HEK293 (cell line): ENCODE measurements at regions not wholly inside any gene's neighbourhood (a gene's known extent, or its start where the extent isn't known, plus 50 kb on each side); places are given as distances from the start of the nearest gene placed in this dataset.

Source experiments
- CTCF ChIA-PET: fragments of 350-600 bp; formaldehyde crosslinking; extraction: SDS; loops from one replicate; lab custom pipeline; 2021; ENCODE audit warnings: antibody characterized with exemption; lab: Yijun Ruan, JAX
- POLR2A ChIA-PET: fragments of 300-600 bp; formaldehyde crosslinking; extraction: SDS; loops from one replicate; lab custom pipeline; 2020; ENCODE audit warnings: antibody characterized with exemption, inconsistent platforms; lab: Yijun Ruan, JAX
- H3K27ac ChIP-seq: fragments of 200-500 bp; sonication (Bioruptor generic); 2 replicates; pipeline ENCODE4 v1.5.1; 2014; ENCODE audit warnings: low read depth, low read length, control low read depth, inconsistent platforms; ENCODE audit errors: extremely low read depth
- H3K36me3 ChIP-seq, 2 experiments: fragments of 200-500 bp in 1 of 2; sonication (Bioruptor generic) in 1 of 2; 1 replicate in 1 of 2; 2 replicates in 1 of 2; pipeline ENCODE4 v1.5.1; 2014 to 2017; ENCODE audit warnings: inconsistent platforms in 2 of 2, low read length in 2 of 2; ENCODE audit not compliant: control insufficient read depth in 2 of 2, insufficient read depth in 1 of 2
- H3K4me1 ChIP-seq: fragments of 200-500 bp; sonication (Bioruptor generic); 2 replicates; pipeline ENCODE4 v1.5.1; 2014; ENCODE audit warnings: mild to moderate bottlenecking, low read length, inconsistent platforms; ENCODE audit not compliant: control insufficient read depth, insufficient read depth
- H3K4me3 ChIP-seq: 2 replicates; pipeline ENCODE4 v1.5.1; 2011; ENCODE audit warnings: low read depth, mild to moderate bottlenecking, control low read depth, low read length, moderate library complexity
- H3K9me3 ChIP-seq: fragments of 200-500 bp; sonication (Bioruptor generic); 2 replicates; pipeline ENCODE4 v1.5.1; 2014; ENCODE audit warnings: low read depth, low read length, inconsistent platforms; ENCODE audit not compliant: control insufficient read depth, insufficient read depth
- KLF7 ChIP-seq: fragments of 450-650 bp; formaldehyde crosslinking; IDR thresholded peaks from 2 replicates; pipeline ENCODE4 v1.5.1; 2016; ENCODE audit warnings: missing biosample characterization, missing genetic modification characterization, borderline replicate concordance
- PRDM10 ChIP-seq: fragments of 450-650 bp; formaldehyde crosslinking; IDR thresholded peaks from 2 replicates; pipeline ENCODE4 v1.5.1; 2016; ENCODE audit warnings: missing biosample characterization, missing genetic modification characterization
- TSHZ1 ChIP-seq: fragments of 450-650 bp; formaldehyde crosslinking; IDR thresholded peaks from 2 replicates; pipeline ENCODE4 v1.5.1; 2016; ENCODE audit warnings: missing biosample characterization, missing genetic modification characterization, borderline replicate concordance
- ZBTB7A ChIP-seq: fragments of 450-650 bp; formaldehyde crosslinking; IDR thresholded peaks from 2 replicates; pipeline ENCODE4 v1.5.1; 2016; ENCODE audit warnings: low read depth, missing biosample characterization, missing genetic modification characterization
- ZFP69B ChIP-seq: fragments of 450-650 bp; formaldehyde crosslinking; IDR thresholded peaks from 2 replicates; pipeline ENCODE4 v1.5.1; 2016; ENCODE audit warnings: missing biosample characterization, missing genetic modification characterization
- ZNF148 ChIP-seq: fragments of 450-650 bp; formaldehyde crosslinking; IDR thresholded peaks from 2 replicates; pipeline ENCODE4 v1.5.0; 2017; ENCODE audit warnings: missing biosample characterization, missing genetic modification characterization, borderline replicate concordance
- ZNF514 ChIP-seq: fragments of 450-650 bp; formaldehyde crosslinking; IDR thresholded peaks from 2 replicates; pipeline ENCODE4 v1.5.1; 2016; ENCODE audit warnings: missing biosample characterization, missing genetic modification characterization
- ZNF518A ChIP-seq: fragments of 450-650 bp; formaldehyde crosslinking; conservative IDR thresholded peaks from 2 replicates; pipeline ENCODE4 v1.5.1; 2016; ENCODE audit warnings: low read depth, missing biosample characterization, missing genetic modification characterization
- ZNF521 ChIP-seq: fragments of 450-650 bp; formaldehyde crosslinking; IDR thresholded peaks from 2 replicates; pipeline ENCODE4 v1.5.1; 2017; ENCODE audit warnings: missing biosample characterization, mild to moderate bottlenecking, missing genetic modification characterization
- ZNF585B ChIP-seq: fragments of 450-650 bp; formaldehyde crosslinking; IDR thresholded peaks from 2 replicates; pipeline ENCODE4 v1.5.1; 2016; ENCODE audit warnings: missing biosample characterization, missing genetic modification characterization
- ZNF654 ChIP-seq: fragments of 450-650 bp; formaldehyde crosslinking; IDR thresholded peaks from 2 replicates; pipeline ENCODE4 v1.5.1; 2016; ENCODE audit warnings: low read depth, missing biosample characterization, missing genetic modification characterization
- TF ChIP-seq, protein P1 (sequence below): fragments of 450-650 bp; formaldehyde crosslinking; IDR thresholded peaks from 2 replicates; pipeline ENCODE4 v1.5.1; 2016; ENCODE audit warnings: missing biosample characterization, missing genetic modification characterization
- TF ChIP-seq, protein P2 (sequence below): fragments of 450-650 bp; formaldehyde crosslinking; IDR thresholded peaks from 2 replicates; pipeline ENCODE4 v1.5.1; 2016; ENCODE audit warnings: missing biosample characterization, missing genetic modification characterization

- CTCF ChIA-PET = no interaction called here
- POLR2A ChIA-PET = no interaction called here
- H3K36me3 ChIP-seq = no peaks in the 10 kb centered on the region
- no peak for TF ChIP-seq ZNF514 (tag by site-specific recombination)
- TF ChIP-seq ZNF585B = no peak
- no peaks in the 10 kb centered on the region for H3K4me1 ChIP-seq
- no peak overlapping the region for H3K4me3 ChIP-seq
- H3K9me3 ChIP-seq = no peaks in the 10 kb centered on the region; the same call in 1 of the 2 replicates
- no peak overlapping the region for H3K27ac ChIP-seq
These were observed 88.3 kb upstream of the MBOAT2 start for GRCh38 chr2:9091811-9092210.

GRCh38 chr2:9089831-9090230, 86.3 kb upstream of the MBOAT2 start:
- ChIA-PET POLR2A (no interaction called here), CTCF (no interaction called here)
- Histone ChIP-seq H3K4me1 (no peaks in the 10 kb centered on the region), H3K36me3 (no peaks in the 10 kb centered on the region), H3K9me3 (no peaks in the 10 kb centered on the region; the same call in 1 of the 2 replicates), H3K27ac (no peak overlapping the region), H3K4me3 (no peak overlapping the region)
- TF ChIP-seq ZBTB7A (tag by site-specific recombination) = no peak
- TF ChIP-seq ZFP69B (tag by site-specific recombination) = no peak
- TF ChIP-seq, protein P1, sequence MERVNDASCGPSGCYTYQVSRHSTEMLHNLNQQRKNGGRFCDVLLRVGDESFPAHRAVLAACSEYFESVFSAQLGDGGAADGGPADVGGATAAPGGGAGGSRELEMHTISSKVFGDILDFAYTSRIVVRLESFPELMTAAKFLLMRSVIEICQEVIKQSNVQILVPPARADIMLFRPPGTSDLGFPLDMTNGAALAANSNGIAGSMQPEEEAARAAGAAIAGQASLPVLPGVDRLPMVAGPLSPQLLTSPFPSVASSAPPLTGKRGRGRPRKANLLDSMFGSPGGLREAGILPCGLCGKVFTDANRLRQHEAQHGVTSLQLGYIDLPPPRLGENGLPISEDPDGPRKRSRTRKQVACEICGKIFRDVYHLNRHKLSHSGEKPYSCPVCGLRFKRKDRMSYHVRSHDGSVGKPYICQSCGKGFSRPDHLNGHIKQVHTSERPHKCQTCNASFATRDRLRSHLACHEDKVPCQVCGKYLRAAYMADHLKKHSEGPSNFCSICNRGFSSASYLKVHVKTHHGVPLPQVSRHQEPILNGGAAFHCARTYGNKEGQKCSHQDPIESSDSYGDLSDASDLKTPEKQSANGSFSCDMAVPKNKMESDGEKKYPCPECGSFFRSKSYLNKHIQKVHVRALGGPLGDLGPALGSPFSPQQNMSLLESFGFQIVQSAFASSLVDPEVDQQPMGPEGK = no peak
- no peak for TF ChIP-seq ZNF521 (tag by site-specific recombination)
- TF ChIP-seq ZNF518A (tag by site-specific recombination) = no peak
- TF ChIP-seq ZNF654 (tag by site-specific recombination) = no peak
- no peak for TF ChIP-seq KLF7 (tag by site-specific recombination)
- TF ChIP-seq PRDM10 (tag by site-specific recombination) = no peak
- TF ChIP-seq TSHZ1 (tag by site-specific recombination) = no peak
- TF ChIP-seq, protein P2, sequence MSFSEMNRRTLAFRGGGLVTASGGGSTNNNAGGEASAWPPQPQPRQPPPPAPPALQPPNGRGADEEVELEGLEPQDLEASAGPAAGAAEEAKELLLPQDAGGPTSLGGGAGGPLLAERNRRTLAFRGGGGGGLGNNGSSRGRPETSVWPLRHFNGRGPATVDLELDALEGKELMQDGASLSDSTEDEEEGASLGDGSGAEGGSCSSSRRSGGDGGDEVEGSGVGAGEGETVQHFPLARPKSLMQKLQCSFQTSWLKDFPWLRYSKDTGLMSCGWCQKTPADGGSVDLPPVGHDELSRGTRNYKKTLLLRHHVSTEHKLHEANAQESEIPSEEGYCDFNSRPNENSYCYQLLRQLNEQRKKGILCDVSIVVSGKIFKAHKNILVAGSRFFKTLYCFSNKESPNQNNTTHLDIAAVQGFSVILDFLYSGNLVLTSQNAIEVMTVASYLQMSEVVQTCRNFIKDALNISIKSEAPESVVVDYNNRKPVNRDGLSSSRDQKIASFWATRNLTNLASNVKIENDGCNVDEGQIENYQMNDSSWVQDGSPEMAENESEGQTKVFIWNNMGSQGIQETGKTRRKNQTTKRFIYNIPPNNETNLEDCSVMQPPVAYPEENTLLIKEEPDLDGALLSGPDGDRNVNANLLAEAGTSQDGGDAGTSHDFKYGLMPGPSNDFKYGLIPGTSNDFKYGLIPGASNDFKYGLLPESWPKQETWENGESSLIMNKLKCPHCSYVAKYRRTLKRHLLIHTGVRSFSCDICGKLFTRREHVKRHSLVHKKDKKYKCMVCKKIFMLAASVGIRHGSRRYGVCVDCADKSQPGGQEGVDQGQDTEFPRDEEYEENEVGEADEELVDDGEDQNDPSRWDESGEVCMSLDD (tag by site-specific recombination) = no peak
- TF ChIP-seq ZNF148 (tag by site-specific recombination) = no peak
